ENCODE measurements at regions not wholly inside any gene's neighbourhood (a gene's known extent, or its start where the extent isn't known, plus 50 kb on each side); places are given as distances from the start of the nearest gene placed in this dataset.

- TF ChIP-seq, protein P1, sequence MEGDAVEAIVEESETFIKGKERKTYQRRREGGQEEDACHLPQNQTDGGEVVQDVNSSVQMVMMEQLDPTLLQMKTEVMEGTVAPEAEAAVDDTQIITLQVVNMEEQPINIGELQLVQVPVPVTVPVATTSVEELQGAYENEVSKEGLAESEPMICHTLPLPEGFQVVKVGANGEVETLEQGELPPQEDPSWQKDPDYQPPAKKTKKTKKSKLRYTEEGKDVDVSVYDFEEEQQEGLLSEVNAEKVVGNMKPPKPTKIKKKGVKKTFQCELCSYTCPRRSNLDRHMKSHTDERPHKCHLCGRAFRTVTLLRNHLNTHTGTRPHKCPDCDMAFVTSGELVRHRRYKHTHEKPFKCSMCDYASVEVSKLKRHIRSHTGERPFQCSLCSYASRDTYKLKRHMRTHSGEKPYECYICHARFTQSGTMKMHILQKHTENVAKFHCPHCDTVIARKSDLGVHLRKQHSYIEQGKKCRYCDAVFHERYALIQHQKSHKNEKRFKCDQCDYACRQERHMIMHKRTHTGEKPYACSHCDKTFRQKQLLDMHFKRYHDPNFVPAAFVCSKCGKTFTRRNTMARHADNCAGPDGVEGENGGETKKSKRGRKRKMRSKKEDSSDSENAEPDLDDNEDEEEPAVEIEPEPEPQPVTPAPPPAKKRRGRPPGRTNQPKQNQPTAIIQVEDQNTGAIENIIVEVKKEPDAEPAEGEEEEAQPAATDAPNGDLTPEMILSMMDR (conservative IDR thresholded peaks at IDR 0.05; ENCODE audit: low read length): no peak
- no peak for TF ChIP-seq EZH2phosphoT487 (IDR thresholded peaks at IDR 0.05; ENCODE audit: borderline replicate concordance, low read depth, low read length)
Measured at GRCh38 chr1:55658917-55659316, 443.8 kb upstream of the USP24 start.
